ENCODE measurements at regions not wholly inside any gene's neighbourhood (a gene's known extent, or its start where the extent isn't known, plus 50 kb on each side); places are given as distances from the start of the nearest gene placed in this dataset.

GRCh38 chr1:171418546-171418945, 66.8 kb upstream of the PRRC2C start:
- Histone ChIP-seq H3K14ac (ENCODE audit: low read length) (no peak overlapping the region), H2BK5ac (ENCODE audit: low read depth, low read length, poor library complexity) (no peak overlapping the region), H2AFZ (ENCODE audit: insufficient read depth, low read length, poor library complexity) (no peak overlapping the region), H4K12ac (ENCODE audit: low read depth, low read length) (no peak overlapping the region), H2BK120ac (ENCODE audit: insufficient read depth, low read length, poor library complexity) (no peak overlapping the region), H3K27ac (ENCODE audit: low read depth, low read length) (no peak overlapping the region), H3K4ac (ENCODE audit: low read depth, low read length) (no peak overlapping the region), H4K91ac (ENCODE audit: low read depth, low read length) (no peak overlapping the region), H3K4me2 (ENCODE audit: low read length) (peak overlapping the region; percentile 40), H3K23ac (ENCODE audit: low read length) (no peak overlapping the region), H3K27me3 (ENCODE audit: insufficient read depth, low read length) (no peaks in the 10 kb centered on the region), H3K9me3 (ENCODE audit: insufficient read depth, low read depth, low read length) (no peaks in the 10 kb centered on the region), H2AK5ac (ENCODE audit: low read length) (no peak overlapping the region), H3K36me3 (ENCODE audit: control insufficient read depth in 1 of 2, insufficient read depth in 2 of 2, low read length in 2 of 2) (no peaks in the 10 kb centered on the region), H3K4me3 (ENCODE audit: low read depth, low read length) (no peak overlapping the region), H3K18ac (ENCODE audit: low read length) (no peak overlapping the region), H2BK12ac (ENCODE audit: low read length) (no peak overlapping the region), H3K79me2 (ENCODE audit: control insufficient read depth, insufficient read depth, low read length, poor library complexity) (peaks cover 2% of the 10 kb centered on the region), H3K4me1 (ENCODE audit: control insufficient read depth in 1 of 2, insufficient read depth in 2 of 2, low read length in 2 of 2) (peaks cover 17 to 19% of the 10 kb centered on the region in 2 experiments), H3K9ac (ENCODE audit: low read length) (no peak overlapping the region), H3K79me1 (ENCODE audit: low read length) (peaks cover 15% of the 10 kb centered on the region), H4K8ac (ENCODE audit: low read depth, low read length) (no peak overlapping the region)
- no CpG with 5 or more reads among the region's 3 CpGs for WGBS (ENCODE audit: extremely low coverage, insufficient coverage, insufficient read length)
- peak; percentile 44 to 70 for DNase-seq

- H2AK5ac ChIP-seq (ENCODE audit: low read length), result no peak overlapping the region
- no peak overlapping the region for H3K18ac ChIP-seq (ENCODE audit: low read length)
- H3K4ac ChIP-seq (ENCODE audit: low read depth, low read length), result no peak overlapping the region
- no peak overlapping the region for H4K8ac ChIP-seq (ENCODE audit: low read depth, low read length)
- no peak overlapping the region for H3K9ac ChIP-seq (ENCODE audit: low read length)
- no peak overlapping the region for H2BK12ac ChIP-seq (ENCODE audit: low read length)
- no peak overlapping the region for H3K4me3 ChIP-seq (ENCODE audit: low read depth, low read length)
- DNase-seq, result peak in 1 of 2 donors; percentile 34
- H3K14ac ChIP-seq (ENCODE audit: low read length), result no peak overlapping the region
- H3K23ac ChIP-seq (ENCODE audit: low read length), result no peak overlapping the region
- no peaks in the 10 kb centered on the region for H3K36me3 ChIP-seq (ENCODE audit: control insufficient read depth in 1 of 2, insufficient read depth in 2 of 2, low read length in 2 of 2)
- H2AFZ ChIP-seq (ENCODE audit: insufficient read depth, low read length, poor library complexity), result no peak overlapping the region
- no peak overlapping the region for H3K4me2 ChIP-seq (ENCODE audit: low read length)
- H3K27ac ChIP-seq (ENCODE audit: low read depth, low read length), result no peak overlapping the region
- no peak overlapping the region for H2BK5ac ChIP-seq (ENCODE audit: low read depth, low read length, poor library complexity)
- no peak overlapping the region for H2BK120ac ChIP-seq (ENCODE audit: insufficient read depth, low read length, poor library complexity)
- no peaks in the 10 kb centered on the region for H3K9me3 ChIP-seq (ENCODE audit: insufficient read depth, low read depth, low read length)
- peaks cover 22 to 25% of the 10 kb centered on the region in 2 experiments for H3K4me1 ChIP-seq (ENCODE audit: control insufficient read depth in 1 of 2, insufficient read depth in 2 of 2, low read length in 2 of 2)
- H3K79me2 ChIP-seq (ENCODE audit: control insufficient read depth, insufficient read depth, low read length, poor library complexity), result peaks cover 3% of the 10 kb centered on the region
- no peak overlapping the region for H4K12ac ChIP-seq (ENCODE audit: low read depth, low read length)
- H3K27me3 ChIP-seq (ENCODE audit: insufficient read depth, low read length), result no peaks in the 10 kb centered on the region
- H4K91ac ChIP-seq (ENCODE audit: low read depth, low read length), result no peak overlapping the region
- H3K79me1 ChIP-seq (ENCODE audit: low read length), result peaks cover 20% of the 10 kb centered on the region
Observed at GRCh38 chr1:171420810-171421209, 64.5 kb upstream of the PRRC2C start.

GRCh38 chr1:171421413-171422020, 63.8 kb upstream of the PRRC2C start:
- WGBS (ENCODE audit: extremely low coverage, insufficient coverage, insufficient read length), result no CpG with 5 or more reads among the region's 10 CpGs
- Histone ChIP-seq H3K79me2 (ENCODE audit: control insufficient read depth, insufficient read depth, low read length, poor library complexity) (peaks cover 3% of the 10 kb centered on the region), H4K91ac (ENCODE audit: low read depth, low read length) (peak overlapping the region; percentile 82), H3K4me2 (ENCODE audit: low read length) (no peak overlapping the region), H3K27me3 (ENCODE audit: insufficient read depth, low read length) (no peaks in the 10 kb centered on the region), H3K27ac (ENCODE audit: low read depth, low read length) (peak overlapping the region; percentile 86), H3K14ac (ENCODE audit: low read length) (peak overlapping the region; percentile 84), H4K8ac (ENCODE audit: low read depth, low read length) (peak overlapping the region; percentile 86), H2AFZ (ENCODE audit: insufficient read depth, low read length, poor library complexity) (no peak overlapping the region), H3K23ac (ENCODE audit: low read length) (no peak overlapping the region), H2AK5ac (ENCODE audit: low read length) (peak overlapping the region; percentile 68), H3K18ac (ENCODE audit: low read length) (peak overlapping the region; percentile 83), H2BK12ac (ENCODE audit: low read length) (peak overlapping the region; percentile 98), H3K79me1 (ENCODE audit: low read length) (peaks cover 20% of the 10 kb centered on the region), H4K12ac (ENCODE audit: low read depth, low read length) (peak overlapping the region; percentile 78), H3K4me1 (ENCODE audit: control insufficient read depth in 1 of 2, insufficient read depth in 2 of 2, low read length in 2 of 2) (peaks cover 22 to 25% of the 10 kb centered on the region in 2 experiments), H3K9me3 (ENCODE audit: insufficient read depth, low read depth, low read length) (no peaks in the 10 kb centered on the region), H3K9ac (ENCODE audit: low read length) (no peak overlapping the region), H3K4me3 (ENCODE audit: low read depth, low read length) (no peak overlapping the region), H2BK5ac (ENCODE audit: low read depth, low read length, poor library complexity) (peak overlapping the region; percentile 97), H3K4ac (ENCODE audit: low read depth, low read length) (peak overlapping the region; percentile 66), H3K36me3 (ENCODE audit: control insufficient read depth in 1 of 2, insufficient read depth in 2 of 2, low read length in 2 of 2) (no peaks in the 10 kb centered on the region), H2BK120ac (ENCODE audit: insufficient read depth, low read length, poor library complexity) (peak overlapping the region; percentile 90)
- DNase-seq, result peak; percentile 41 to 68

- no peaks in the 10 kb centered on the region for H3K27me3 ChIP-seq (ENCODE audit: insufficient read depth, low read length)
- H2BK120ac ChIP-seq (ENCODE audit: insufficient read depth, low read length, poor library complexity), result peak overlapping the region; percentile 81
- no peak overlapping the region for H3K4ac ChIP-seq (ENCODE audit: low read depth, low read length)
- H3K79me1 ChIP-seq (ENCODE audit: low read length), result peaks cover 20% of the 10 kb centered on the region
- H4K91ac ChIP-seq (ENCODE audit: low read depth, low read length), result peak overlapping the region; percentile 43
- DNase-seq, result peak in 1 of 2 donors; percentile 55
- H3K4me3 ChIP-seq (ENCODE audit: low read depth, low read length), result no peak overlapping the region
- peak overlapping the region; percentile 78 for H2BK5ac ChIP-seq (ENCODE audit: low read depth, low read length, poor library complexity)
- H3K9me3 ChIP-seq (ENCODE audit: insufficient read depth, low read depth, low read length), result no peaks in the 10 kb centered on the region
- H3K4me2 ChIP-seq (ENCODE audit: low read length), result no peak overlapping the region
- peak overlapping the region; percentile 63 for H3K18ac ChIP-seq (ENCODE audit: low read length)
- peak overlapping the region; percentile 47 for H4K8ac ChIP-seq (ENCODE audit: low read depth, low read length)
- no CpG with 5 or more reads among the region's 5 CpGs for WGBS (ENCODE audit: extremely low coverage, insufficient coverage, insufficient read length)
- peak overlapping the region; percentile 66 for H3K27ac ChIP-seq (ENCODE audit: low read depth, low read length)
- H3K9ac ChIP-seq (ENCODE audit: low read length), result no peak overlapping the region
- peak overlapping the region; percentile 46 for H3K14ac ChIP-seq (ENCODE audit: low read length)
- H4K12ac ChIP-seq (ENCODE audit: low read depth, low read length), result no peak overlapping the region
- peaks cover 22 to 25% of the 10 kb centered on the region in 2 experiments for H3K4me1 ChIP-seq (ENCODE audit: control insufficient read depth in 1 of 2, insufficient read depth in 2 of 2, low read length in 2 of 2)
- H3K36me3 ChIP-seq (ENCODE audit: control insufficient read depth in 1 of 2, insufficient read depth in 2 of 2, low read length in 2 of 2), result no peaks in the 10 kb centered on the region
- peak overlapping the region; percentile 77 for H2BK12ac ChIP-seq (ENCODE audit: low read length)
- H2AK5ac ChIP-seq (ENCODE audit: low read length), result no peak overlapping the region
- peaks cover 3% of the 10 kb centered on the region for H3K79me2 ChIP-seq (ENCODE audit: control insufficient read depth, insufficient read depth, low read length, poor library complexity)
- H2AFZ ChIP-seq (ENCODE audit: insufficient read depth, low read length, poor library complexity), result peak overlapping the region; percentile 66
- no peak overlapping the region for H3K23ac ChIP-seq (ENCODE audit: low read length)
Observed at GRCh38 chr1:171422511-171422910, 62.8 kb upstream of the PRRC2C start.

Data from trophoblast cell (in vitro differentiated cells and primary cell).